Stromal cell of bone marrow (primary cell): ENCODE measurements at regions not wholly inside any gene's neighbourhood (a gene's known extent, or its start where the extent isn't known, plus 50 kb on each side); places are given as distances from the start of the nearest gene placed in this dataset.

Experiments
- DNase-seq: peaks from one replicate; pipeline ENCODE4 v3.0.0-alpha.2; 2012; ENCODE audit warnings: low read depth

DNA sequence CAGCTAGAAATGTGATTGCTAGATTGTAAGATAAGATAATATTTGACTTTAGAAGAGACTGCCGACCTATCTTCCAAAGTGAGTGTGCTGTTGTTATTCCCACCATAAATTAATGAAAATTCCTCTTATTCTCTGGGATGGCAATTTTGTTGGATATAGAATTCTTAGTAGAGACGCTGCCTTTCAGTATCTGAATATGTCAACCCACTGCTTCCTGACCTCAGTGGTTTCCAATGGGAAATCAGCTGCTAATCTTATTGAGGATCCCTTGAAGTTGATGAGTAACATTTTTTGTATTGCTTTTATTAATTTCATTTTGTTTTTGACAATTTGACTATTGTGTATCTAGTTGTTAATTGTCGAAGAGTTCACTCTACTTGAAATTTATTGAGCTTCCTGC, 313.0 kb downstream of the BMP2 start:
- DNase-seq, result no peak

DNA sequence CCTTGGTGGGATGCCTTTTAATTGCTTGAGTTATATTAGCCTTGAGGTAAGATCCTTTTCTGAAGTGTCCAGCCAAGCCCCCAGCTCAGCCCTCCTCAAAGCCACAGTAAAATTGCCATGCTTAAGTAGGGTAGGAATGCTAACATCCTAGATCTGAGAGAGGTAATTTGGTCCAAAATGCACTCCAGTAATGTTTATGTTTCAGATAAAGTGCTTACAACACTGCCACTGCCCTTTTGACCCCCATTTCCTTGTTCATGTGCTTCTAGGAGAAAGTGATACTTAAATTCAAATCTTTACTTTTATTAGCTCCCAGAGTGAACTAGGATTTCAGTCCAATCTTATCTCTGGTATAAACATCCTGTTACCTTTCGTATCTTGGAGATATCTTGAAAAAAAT, 318.0 kb downstream of the BMP2 start:
- DNase-seq, result no peak

DNA sequence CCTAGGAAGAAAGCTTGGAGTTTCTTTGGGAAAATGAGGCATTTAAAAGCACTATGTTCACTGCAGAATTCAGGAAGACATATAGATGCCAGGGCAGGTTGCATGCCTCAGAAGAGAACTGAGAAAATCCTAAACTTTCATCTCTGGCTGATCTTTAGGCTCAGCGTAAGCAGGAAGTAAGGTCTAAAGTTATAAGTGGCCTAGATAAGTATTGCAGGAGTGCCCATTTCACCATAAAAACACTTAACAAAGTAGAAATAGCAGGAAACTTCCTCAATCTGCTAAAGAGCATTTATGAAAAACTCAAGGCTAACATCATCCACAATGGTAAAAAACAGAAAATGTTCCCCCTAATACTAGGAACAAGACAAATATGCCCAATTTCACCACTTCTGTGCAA, 320.3 kb downstream of the BMP2 start:
- DNase-seq, result no peak

- peak; percentile 26 for DNase-seq
Measured at GRCh38 chr20:7090001-7090400, 322.5 kb downstream of the BMP2 start.

DNA sequence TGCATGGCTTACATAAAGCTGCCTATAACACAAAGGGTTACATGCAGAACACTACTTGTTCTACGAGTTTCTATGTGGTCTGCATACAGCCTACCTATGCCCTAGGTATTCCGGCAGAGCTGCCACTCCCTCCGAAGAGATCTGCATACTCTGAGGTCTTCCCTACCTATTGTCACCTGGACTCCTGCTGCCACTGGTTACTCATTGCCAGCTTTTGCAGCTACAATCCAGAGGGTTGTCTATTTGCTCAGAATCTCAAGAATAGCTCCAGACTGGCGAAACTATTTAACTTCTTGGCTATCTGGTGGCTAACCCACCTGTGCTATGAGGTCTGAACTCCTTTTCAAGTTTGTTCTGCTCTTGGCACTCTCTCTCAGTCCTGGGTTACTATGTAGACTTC, 323.3 kb downstream of the BMP2 start:
- DNase-seq, result no peak

DNA sequence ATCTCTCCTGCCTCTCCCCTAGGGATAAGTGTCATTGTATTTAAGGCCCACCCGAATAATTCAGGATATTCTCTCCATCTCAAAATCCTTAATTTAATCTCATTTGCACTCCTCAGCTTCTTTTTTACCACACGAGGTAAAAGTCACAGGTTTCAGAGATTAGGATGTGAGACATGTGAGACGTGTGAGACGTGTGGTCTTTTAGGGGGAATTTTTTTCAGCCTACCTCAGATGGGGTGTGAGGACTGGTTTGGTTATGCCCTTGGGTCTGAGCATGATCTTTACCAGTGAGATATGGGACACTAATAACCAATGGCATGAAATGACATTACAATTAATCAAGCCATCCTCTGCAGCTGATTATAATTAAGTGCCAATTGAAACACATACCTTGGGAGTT, 324.2 kb downstream of the BMP2 start:
- no peak for DNase-seq

- no peak for DNase-seq
Measured at GRCh38 chr20:7094438-7094997, 327.0 kb downstream of the BMP2 start.

- DNase-seq, result no peak
Measured at GRCh38 chr20:7106910-7107309, 339.4 kb downstream of the BMP2 start.

GRCh38 chr20:7108929-7109328, 341.4 kb downstream of the BMP2 start:
- DNase-seq, result no peak

GRCh38 chr20:7113577-7114466, 346.3 kb downstream of the BMP2 start:
- DNase-seq, result peak; percentile 19

DNA sequence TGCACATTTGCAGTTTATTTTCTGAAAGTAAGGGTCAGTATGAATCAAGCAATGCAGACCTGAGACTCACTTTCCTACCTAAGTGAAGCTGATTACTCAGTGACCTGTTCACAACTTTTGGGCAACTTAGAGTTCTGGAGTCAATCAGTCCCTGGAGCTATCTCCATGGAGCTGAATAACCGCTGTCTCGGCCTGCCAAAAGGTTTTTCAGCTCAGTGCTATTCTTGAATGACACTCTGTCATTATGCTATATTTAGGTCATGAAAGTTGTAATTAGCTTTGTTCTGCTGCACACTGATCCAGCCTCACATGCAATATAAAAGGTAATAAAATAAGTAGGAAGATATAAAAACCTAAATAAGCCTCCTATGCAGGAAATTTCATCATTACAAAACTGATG, 356.0 kb downstream of the BMP2 start:
- DNase-seq, result no peak

- no peak for DNase-seq
Measured at GRCh38 chr20:7124120-7124519, 356.6 kb downstream of the BMP2 start.

DNA sequence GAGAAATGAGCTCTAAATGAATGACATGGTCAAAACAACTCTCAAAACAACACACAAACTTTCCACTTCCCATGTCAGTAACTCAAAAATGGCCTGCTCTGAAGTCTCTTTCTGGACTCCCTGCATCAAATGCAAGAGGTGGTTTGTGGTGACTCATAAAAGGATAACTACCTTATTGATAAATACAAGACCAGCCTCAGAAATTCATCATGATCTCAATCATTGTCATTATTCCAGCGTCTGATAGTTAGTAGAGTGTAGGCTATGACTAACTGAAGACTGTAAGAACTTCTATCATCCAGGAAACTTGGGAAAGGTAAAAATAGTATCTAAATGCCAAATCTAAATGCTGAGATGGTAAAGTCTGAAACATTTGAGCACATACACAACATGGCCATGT, 369.4 kb downstream of the BMP2 start:
- DNase-seq, result no peak

GRCh38 chr20:7137395-7138151, 370.1 kb downstream of the BMP2 start:
- DNase-seq, result no peak

- no peak for DNase-seq
Measured at GRCh38 chr20:7144464-7144863, 377.0 kb downstream of the BMP2 start.

DNA sequence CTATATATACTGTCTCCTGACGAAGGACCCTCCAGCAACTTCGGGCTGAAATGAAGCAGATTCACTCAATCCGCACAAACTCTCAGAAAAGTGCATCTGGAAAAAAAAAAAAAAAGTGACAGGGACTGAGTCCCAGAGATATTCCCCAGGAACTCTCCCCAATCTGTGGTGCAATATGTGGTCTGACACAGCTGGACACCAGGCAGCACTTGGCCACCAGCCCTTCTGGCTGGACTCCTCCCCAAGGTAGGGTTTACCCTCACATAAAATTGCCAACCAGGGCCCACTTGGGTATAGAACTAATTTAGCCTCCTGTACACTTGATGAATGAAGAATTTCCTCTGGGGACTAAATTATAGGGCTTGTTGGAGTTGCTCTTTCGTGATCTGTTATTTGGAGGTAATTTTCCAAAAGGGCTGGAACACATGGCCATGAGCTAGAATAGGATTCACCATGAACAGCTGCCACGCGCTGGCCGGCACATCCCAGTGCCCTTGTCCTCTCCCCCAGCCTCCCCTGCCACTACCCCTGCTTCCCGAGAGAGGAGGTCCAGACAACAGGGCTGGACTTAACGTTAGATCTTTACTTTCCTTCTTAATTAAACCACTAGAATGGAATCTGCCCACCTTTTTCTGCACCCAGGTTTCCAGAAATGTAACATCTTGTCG, 379.2 kb downstream of the BMP2 start:
- no peak for DNase-seq

DNA sequence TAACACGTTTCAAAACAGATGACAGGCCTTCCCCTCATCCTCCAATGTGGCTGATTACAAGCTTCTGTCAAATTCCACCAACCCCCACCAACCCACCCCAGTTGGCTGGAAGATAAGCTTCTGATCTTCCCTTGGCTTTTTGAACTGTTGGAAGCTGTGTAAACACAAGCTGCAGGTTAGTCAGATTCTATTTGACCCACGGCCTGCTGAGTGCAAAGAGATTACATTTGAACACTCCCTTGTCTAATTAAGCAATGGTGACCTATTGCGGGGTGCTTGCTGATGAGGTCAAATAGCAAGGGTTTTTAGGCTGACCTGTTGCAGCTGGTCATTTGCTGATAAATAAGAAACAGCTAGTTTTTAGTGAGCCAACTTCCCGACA, 379.7 kb downstream of the BMP2 start:
- DNase-seq, result no peak

GRCh38 chr20:7151676-7152470, 384.4 kb downstream of the BMP2 start:
- peak; percentile 10 for DNase-seq

DNA sequence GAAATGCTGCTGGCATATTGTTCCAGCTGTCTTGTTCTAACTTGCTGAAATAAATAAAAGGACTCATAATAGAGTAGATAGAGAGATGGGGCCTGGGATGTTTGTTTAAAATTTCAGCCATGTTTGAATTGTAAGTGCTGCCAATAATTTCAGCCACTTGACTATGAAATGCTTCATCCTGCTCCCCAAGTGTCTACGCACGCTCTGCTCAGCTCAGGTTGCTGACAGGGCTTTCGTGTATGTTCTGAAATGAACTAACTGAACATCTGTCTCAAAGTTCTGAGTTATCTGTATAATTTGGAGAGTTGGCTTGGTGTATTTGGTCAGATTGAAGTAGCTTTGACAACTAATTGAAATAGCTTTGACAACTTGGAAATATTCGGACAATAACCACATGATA, 387.8 kb downstream of the BMP2 start:
- DNase-seq, result no peak

- DNase-seq, result no peak
Measured at GRCh38 chr20:7155794-7156193, 388.3 kb downstream of the BMP2 start.

- peak; percentile 56 for DNase-seq
Measured at GRCh38 chr20:7159903-7160302, 392.4 kb downstream of the BMP2 start.

DNA sequence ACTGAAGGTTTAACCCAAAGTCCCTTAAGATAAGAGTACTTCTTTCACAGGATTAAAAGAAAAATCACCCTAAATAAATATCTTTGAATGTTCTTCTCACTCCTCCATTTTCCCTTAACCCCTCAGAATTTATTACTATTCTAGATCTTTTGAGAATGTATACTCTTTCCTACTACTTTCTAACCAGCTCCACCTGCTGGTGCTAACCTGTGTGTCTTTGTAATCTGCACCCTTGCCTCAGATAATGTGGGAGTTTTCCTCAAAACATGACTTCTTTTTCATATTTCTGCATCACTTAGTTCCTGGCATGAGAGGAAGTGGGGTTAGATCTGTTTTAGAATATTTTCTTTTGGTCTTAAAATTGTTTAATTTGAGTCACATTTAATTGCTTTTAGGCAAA, 394.2 kb downstream of the BMP2 start:
- no peak for DNase-seq
